ENCODE measurements at regions not wholly inside any gene's neighbourhood (a gene's known extent, or its start where the extent isn't known, plus 50 kb on each side); places are given as distances from the start of the nearest gene placed in this dataset.

- no peak for FAIRE-seq
- DNase-seq (ENCODE audit: low read depth in 1 of 2, low spot score in 1 of 2): no peak
- Histone ChIP-seq H3K27ac (no peak overlapping the region), H3K4me3 (no peak overlapping the region), H3K4me2 (no peak overlapping the region), H3K9me3 (no peaks in the 10 kb centered on the region), H3K4me1 (no peaks in the 10 kb centered on the region)
- TF ChIP-seq ESRRA (IDR thresholded peaks at IDR 0.05; ENCODE audit: borderline replicate concordance, low read length) (no peak), FOSL2 (IDR thresholded peaks at IDR 0.05) (no peak), FOSL2 (CRISPR knock-in tag; IDR thresholded peaks at IDR 0.05) (no peak), RNF2 (IDR thresholded peaks at IDR 0.05; ENCODE audit: borderline replicate concordance, low read depth) (no peak), HES2 (IDR thresholded peaks at IDR 0.05) (no peak), ZSCAN20 (CRISPR knock-in tag; IDR thresholded peaks at IDR 0.05) (no peak), CHD4 (IDR thresholded peaks at IDR 0.05; ENCODE audit: borderline replicate concordance) (no peak), ELK1 (IDR thresholded peaks at IDR 0.05; ENCODE audit: low read depth, low read length) (no peak), HOXB13 (CRISPR knock-in tag; IDR thresholded peaks at IDR 0.05; ENCODE audit: low read depth) (no peak), HOXB5 (CRISPR knock-in tag; IDR thresholded peaks at IDR 0.05) (no peak), TP53 (CRISPR knock-in tag; IDR thresholded peaks at IDR 0.05) (no peak)
- ChIA-PET POLR2A (no interaction called here), CTCF (interaction anchor here (1.0 to 1.5 kb wide), 2 partner anchors 11 to 181 kb away, joined by 3 to 5 read pairs; no protein-coding TSS in a partner anchor)
- 77% methylated on average over 25 of the region's 28 CpGs for WGBS (ENCODE audit: missing lambda C conversion rate)
- ATAC-seq: no peak
These were observed 136.6 kb downstream of the ENGASE start for GRCh38 chr17:79211061-79211770.

GRCh38 chr17:79210638-79211037 lies 136.0 kb downstream of the ENGASE start:
- CTCF ChIA-PET: interaction anchor here (0.7 to 1.5 kb wide), 3 partner anchors 11 to 402 kb away, joined by 3 to 5 read pairs (median 4); no protein-coding TSS in a partner anchor
- ATAC-seq: no peak

GRCh38 chr17:79207960-79208359 lies 133.3 kb downstream of the ENGASE start:
- H3K27ac ChIP-seq: no peak overlapping the region
- ATAC-seq (no peak), DNase-seq (ENCODE audit: low read depth in 1 of 2, low spot score in 1 of 2) (no peak), FAIRE-seq (no peak)
- H3K4me3 ChIP-seq: no peak overlapping the region
- H3K4me1 ChIP-seq: no peaks in the 10 kb centered on the region
- H3K9me3 ChIP-seq: peaks cover 3% of the 10 kb centered on the region; the same call in 1 of the 3 replicates
- ChIA-PET POLR2A (no interaction called here), CTCF (interaction anchor here (1.1 to 4.4 kb wide), 5 partner anchors 12 to 193 kb away, joined by 3 to 24 read pairs (median 5); no protein-coding TSS in a partner anchor)
- H3K4me2 ChIP-seq: no peak overlapping the region
- 81% methylated on average over 12 of the region's 13 CpGs for WGBS (ENCODE audit: missing lambda C conversion rate)
- TF ChIP-seq PHF8 (IDR thresholded peaks at IDR 0.05; ENCODE audit: borderline replicate concordance, low read depth): no peak
- TF ChIP-seq RFX5 (IDR thresholded peaks at IDR 0.05): no peak
- TF ChIP-seq CBX8 (IDR thresholded peaks at IDR 0.05): no peak
- TF ChIP-seq RNF2 (IDR thresholded peaks at IDR 0.05; ENCODE audit: borderline replicate concordance, low read depth): no peak
- TF ChIP-seq E2F6 (IDR thresholded peaks at IDR 0.05; ENCODE audit: borderline replicate concordance, low read depth): no peak
- TF ChIP-seq CBX2 (IDR thresholded peaks at IDR 0.05; ENCODE audit: borderline replicate concordance, low read depth): no peak
- no peak for TF ChIP-seq ZC3H11A (IDR thresholded peaks at IDR 0.05)
- TF ChIP-seq, protein P1, sequence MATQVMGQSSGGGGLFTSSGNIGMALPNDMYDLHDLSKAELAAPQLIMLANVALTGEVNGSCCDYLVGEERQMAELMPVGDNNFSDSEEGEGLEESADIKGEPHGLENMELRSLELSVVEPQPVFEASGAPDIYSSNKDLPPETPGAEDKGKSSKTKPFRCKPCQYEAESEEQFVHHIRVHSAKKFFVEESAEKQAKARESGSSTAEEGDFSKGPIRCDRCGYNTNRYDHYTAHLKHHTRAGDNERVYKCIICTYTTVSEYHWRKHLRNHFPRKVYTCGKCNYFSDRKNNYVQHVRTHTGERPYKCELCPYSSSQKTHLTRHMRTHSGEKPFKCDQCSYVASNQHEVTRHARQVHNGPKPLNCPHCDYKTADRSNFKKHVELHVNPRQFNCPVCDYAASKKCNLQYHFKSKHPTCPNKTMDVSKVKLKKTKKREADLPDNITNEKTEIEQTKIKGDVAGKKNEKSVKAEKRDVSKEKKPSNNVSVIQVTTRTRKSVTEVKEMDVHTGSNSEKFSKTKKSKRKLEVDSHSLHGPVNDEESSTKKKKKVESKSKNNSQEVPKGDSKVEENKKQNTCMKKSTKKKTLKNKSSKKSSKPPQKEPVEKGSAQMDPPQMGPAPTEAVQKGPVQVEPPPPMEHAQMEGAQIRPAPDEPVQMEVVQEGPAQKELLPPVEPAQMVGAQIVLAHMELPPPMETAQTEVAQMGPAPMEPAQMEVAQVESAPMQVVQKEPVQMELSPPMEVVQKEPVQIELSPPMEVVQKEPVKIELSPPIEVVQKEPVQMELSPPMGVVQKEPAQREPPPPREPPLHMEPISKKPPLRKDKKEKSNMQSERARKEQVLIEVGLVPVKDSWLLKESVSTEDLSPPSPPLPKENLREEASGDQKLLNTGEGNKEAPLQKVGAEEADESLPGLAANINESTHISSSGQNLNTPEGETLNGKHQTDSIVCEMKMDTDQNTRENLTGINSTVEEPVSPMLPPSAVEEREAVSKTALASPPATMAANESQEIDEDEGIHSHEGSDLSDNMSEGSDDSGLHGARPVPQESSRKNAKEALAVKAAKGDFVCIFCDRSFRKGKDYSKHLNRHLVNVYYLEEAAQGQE (IDR thresholded peaks at IDR 0.05): no peak
- no peak for TF ChIP-seq EP300 (IDR thresholded peaks at IDR 0.05)
- TF ChIP-seq EHMT2 (IDR thresholded peaks at IDR 0.05; ENCODE audit: low read depth): no peak
- no peak for TF ChIP-seq JUN (IDR thresholded peaks at IDR 0.05)
- no peak for TF ChIP-seq CHD4 (IDR thresholded peaks at IDR 0.05; ENCODE audit: borderline replicate concordance)
- no peak for TF ChIP-seq CEBPB (IDR thresholded peaks at IDR 0.05)

More at GRCh38 chr17:79210638-79211037, 136.0 kb downstream of the ENGASE start:
- Histone ChIP-seq H3K27ac (no peak overlapping the region), H3K4me2 (no peak overlapping the region), H3K4me3 (no peak overlapping the region), H3K9me3 (no peaks in the 10 kb centered on the region), H3K4me1 (no peaks in the 10 kb centered on the region)
- TF ChIP-seq CBX8 (IDR thresholded peaks at IDR 0.05): no peak
- no peak for TF ChIP-seq RAD21 (conservative IDR thresholded peaks at IDR 0.05 in 1 of 2, IDR thresholded peaks at IDR 0.05 in 1 of 2)
- TF ChIP-seq FOSB (CRISPR knock-in tag; IDR thresholded peaks at IDR 0.05): no peak
- no peak for TF ChIP-seq MYC (IDR thresholded peaks at IDR 0.05; ENCODE audit: borderline replicate concordance, low read length)
- no peak for TF ChIP-seq POLR2AphosphoS2 (conservative IDR thresholded peaks at IDR 0.05; ENCODE audit: low read length)
- TF ChIP-seq NPAS2 (CRISPR knock-in tag; IDR thresholded peaks at IDR 0.05; ENCODE audit: borderline replicate concordance): no peak
- no peak for TF ChIP-seq CHD4 (IDR thresholded peaks at IDR 0.05; ENCODE audit: borderline replicate concordance)
- TF ChIP-seq HOXA7 (CRISPR knock-in tag; IDR thresholded peaks at IDR 0.05): no peak
- TF ChIP-seq ZSCAN20 (CRISPR knock-in tag; IDR thresholded peaks at IDR 0.05): no peak
- WGBS (ENCODE audit: missing lambda C conversion rate): 39% methylated on average over 10 of the region's 10 CpGs
- FAIRE-seq: no peak
- no peak for DNase-seq (ENCODE audit: low read depth in 1 of 2, low spot score in 1 of 2)
- POLR2A ChIA-PET: no interaction called here

Measured in A549 (cell line).